ENCODE measurements at regions not wholly inside any gene's neighbourhood (a gene's known extent, or its start where the extent isn't known, plus 50 kb on each side); places are given as distances from the start of the nearest gene placed in this dataset.
"Not testable (repeated sequence)": the region's sequence is repeated elsewhere in the genome, so short reads cannot be mapped to it uniquely, and the experiment has no call there.

GRCh38 chr19:28319918-28320317 lies 893.0 kb downstream of the UQCRFS1 start:
- 0 to 100% (median 67%) methylated on average over 1 of the region's 1 CpG; no CpG with 5 or more reads in 3 of the 10 experiments for WGBS, 10 experiments
- ATAC-seq (replicated peaks in 6 of 8) = no peak
- in situ Hi-C loops (cut with MboI; ENCODE audit: low pct_unique_long_range_greater_than_20kb in 2 of 9, low sequenced_read_pairs in 9 of 9, unreplicated experiment in 9 of 9) = loop anchor here in 6 of 9 experiments (5.0 to 25.0 kb wide), 4 partner anchors 65 to 345 kb away; no protein-coding TSS in a partner anchor
- peaks cover 1 to 8% of the 10 kb centered on the region in 2 donors for H3K4me1 ChIP-seq (replicated peaks in 1 of 2)
- no peak overlapping the region for H3K27ac ChIP-seq
- no peak overlapping the region for H3K4me3 ChIP-seq

- ATAC-seq (replicated peaks in 6 of 8) = peak in 2 of 8 experiments; percentile 26 to 70
- Histone ChIP-seq H3K4me3 (no peak overlapping the region), H3K4me1 (replicated peaks in 1 of 2) (peaks cover 8 to 15% of the 10 kb centered on the region in 2 donors), H3K27ac (no peak overlapping the region)
- in situ Hi-C loops (cut with MboI; ENCODE audit: low pct_unique_long_range_greater_than_20kb in 2 of 9, low sequenced_read_pairs in 9 of 9, unreplicated experiment in 9 of 9) = loop anchor here in 4 of 9 experiments (10.0 to 25.0 kb wide), 3 partner anchors 64 to 344 kb away; no protein-coding TSS in a partner anchor
- WGBS, 10 experiments = 31 to 100% (median 52%) methylated on average over 1 to 2 of the region's 2 CpGs; no CpG with 5 or more reads in 4 of the 10 experiments
Observed at GRCh38 chr19:28319227-28319626, 893.7 kb downstream of the UQCRFS1 start.

- Histone ChIP-seq H3K27ac (no peak overlapping the region), H3K4me3 (no peak overlapping the region), H3K4me1 (replicated peaks in 1 of 2) (peaks cover 14 to 21% of the 10 kb centered on the region in 2 donors)
- in situ Hi-C loops (cut with MboI; ENCODE audit: low pct_unique_long_range_greater_than_20kb in 2 of 9, low sequenced_read_pairs in 9 of 9, unreplicated experiment in 9 of 9) = loop anchor here in 4 of 9 experiments (10.0 to 25.0 kb wide), 3 partner anchors 64 to 344 kb away; no protein-coding TSS in a partner anchor
- no peak for ATAC-seq (replicated peaks in 6 of 8)
- WGBS, 10 experiments = 0 to 100% (median 83%) methylated on average over 1 to 7 of the region's 9 CpGs; no CpG with 5 or more reads in 1 of the 10 experiments
Observed at GRCh38 chr19:28318469-28319179, 894.3 kb downstream of the UQCRFS1 start.

- H3K4me1 ChIP-seq (replicated peaks in 1 of 2) = peaks cover 18 to 22% of the 10 kb centered on the region in 2 donors
- no peak overlapping the region for H3K27ac ChIP-seq
- WGBS, 10 experiments = 20 to 100% (median 88%) methylated on average over 1 to 6 of the region's 7 CpGs; no CpG with 5 or more reads in 2 of the 10 experiments
- ATAC-seq (replicated peaks in 6 of 8) = no peak
- in situ Hi-C loops (cut with MboI; ENCODE audit: low pct_unique_long_range_greater_than_20kb in 2 of 9, low sequenced_read_pairs in 9 of 9, unreplicated experiment in 9 of 9) = loop anchor here in 4 of 9 experiments (10.0 to 25.0 kb wide), 3 partner anchors 62 to 342 kb away; no protein-coding TSS in a partner anchor
- no peak overlapping the region for H3K4me3 ChIP-seq
Observed at GRCh38 chr19:28316464-28316863, 896.5 kb downstream of the UQCRFS1 start.

GRCh38 chr19:28314756-28315155 lies 898.2 kb downstream of the UQCRFS1 start:
- in situ Hi-C loops (cut with MboI; ENCODE audit: low pct_unique_long_range_greater_than_20kb in 2 of 9, low sequenced_read_pairs in 9 of 9, unreplicated experiment in 9 of 9) = loop anchor here in 4 of 9 experiments (10.0 to 25.0 kb wide), 3 partner anchors 60 to 340 kb away; no protein-coding TSS in a partner anchor
- WGBS, 10 experiments = 65 to 100% methylated on average over 3 of the region's 3 CpGs; no CpG with 5 or more reads in 8 of the 10 experiments

GRCh38 chr19:28314287-28314686 lies 898.7 kb downstream of the UQCRFS1 start:
- WGBS, 10 experiments = 20 to 100% (median 80%) methylated on average over 1 to 3 of the region's 4 CpGs; no CpG with 5 or more reads in 6 of the 10 experiments
- Histone ChIP-seq H3K4me1 (replicated peaks in 1 of 2) (peaks cover 18 to 22% of the 10 kb centered on the region in 2 donors), H3K4me3 (no peak overlapping the region), H3K27ac (peak overlapping the region in 1 of 2 donors; percentile 64)
- in situ Hi-C loops (cut with MboI; ENCODE audit: low pct_unique_long_range_greater_than_20kb in 2 of 9, low sequenced_read_pairs in 9 of 9, unreplicated experiment in 9 of 9) = loop anchor here in 4 of 9 experiments (10.0 to 25.0 kb wide), 3 partner anchors 59 to 339 kb away; no protein-coding TSS in a partner anchor
- peak in 5 of 8 experiments; percentile 30 to 53 (median 43) for ATAC-seq (replicated peaks in 6 of 8)

More at GRCh38 chr19:28314756-28315155, 898.2 kb downstream of the UQCRFS1 start:
- ATAC-seq (replicated peaks in 6 of 8) = no peak
- Histone ChIP-seq H3K4me1 (replicated peaks in 1 of 2) (peaks cover 18 to 22% of the 10 kb centered on the region in 2 donors), H3K27ac (no peak overlapping the region), H3K4me3 (no peak overlapping the region)

GRCh38 chr19:28313633-28314032 lies 899.3 kb downstream of the UQCRFS1 start:
- no peak overlapping the region for H3K4me3 ChIP-seq
- WGBS, 10 experiments = 0 to 22% (median 10%) methylated on average over 1 to 10 of the region's 10 CpGs; no CpG with 5 or more reads in 1 of the 10 experiments
- in situ Hi-C loops (cut with MboI; ENCODE audit: low pct_unique_long_range_greater_than_20kb in 2 of 9, low sequenced_read_pairs in 9 of 9, unreplicated experiment in 9 of 9) = loop anchor here in 4 of 9 experiments (10.0 to 25.0 kb wide), 3 partner anchors 59 to 339 kb away; no protein-coding TSS in a partner anchor
- H3K4me1 ChIP-seq (replicated peaks in 1 of 2) = peaks cover 18 to 22% of the 10 kb centered on the region in 2 donors
- peak overlapping the region in 1 of 2 donors; percentile 64 for H3K27ac ChIP-seq
- peak; percentile 69 to 99 (median 96) for ATAC-seq (replicated peaks in 6 of 8)

GRCh38 chr19:28312269-28312668 lies 900.7 kb downstream of the UQCRFS1 start:
- in situ Hi-C loops (cut with MboI; ENCODE audit: low pct_unique_long_range_greater_than_20kb in 2 of 9, low sequenced_read_pairs in 9 of 9, unreplicated experiment in 9 of 9) = loop anchor here in 4 of 9 experiments (10.0 to 25.0 kb wide), 3 partner anchors 57 to 337 kb away; no protein-coding TSS in a partner anchor
- no peak overlapping the region for H3K4me3 ChIP-seq
- H3K27ac ChIP-seq = no peak overlapping the region
- ATAC-seq (replicated peaks in 6 of 8) = no peak
- peaks cover 18 to 22% of the 10 kb centered on the region in 2 donors for H3K4me1 ChIP-seq (replicated peaks in 1 of 2)
- 71 to 100% (median 91%) methylated on average over 1 to 8 of the region's 8 CpGs for WGBS, 10 experiments

- not testable (repeated sequence) for ATAC-seq (replicated peaks in 6 of 8); H3K4me3 ChIP-seq; H3K27ac ChIP-seq
- WGBS, 10 experiments = 22 to 100% (median 92%) methylated on average over 1 of the region's 2 CpGs; no CpG with 5 or more reads in 4 of the 10 experiments
- H3K4me1 ChIP-seq (replicated peaks in 1 of 2) = peaks cover 18 to 22% of the 10 kb centered on the region in 2 donors
- in situ Hi-C loops (cut with MboI; ENCODE audit: low pct_unique_long_range_greater_than_20kb in 2 of 9, low sequenced_read_pairs in 9 of 9, unreplicated experiment in 9 of 9) = loop anchor here in 4 of 9 experiments (10.0 to 25.0 kb wide), 3 partner anchors 56 to 336 kb away; no protein-coding TSS in a partner anchor
Observed at GRCh38 chr19:28310829-28311228, 902.1 kb downstream of the UQCRFS1 start.

- in situ Hi-C loops (cut with MboI; ENCODE audit: low pct_unique_long_range_greater_than_20kb in 2 of 9, low sequenced_read_pairs in 9 of 9, unreplicated experiment in 9 of 9) = loop anchor here in 2 of 9 experiments (25.0 kb wide), 1 partner anchor 322 kb away; no protein-coding TSS in a partner anchor
- H3K4me3 ChIP-seq = no peak overlapping the region
Observed at GRCh38 chr19:28309070-28309469, 903.9 kb downstream of the UQCRFS1 start.

GRCh38 chr19:28307963-28308362 lies 905.0 kb downstream of the UQCRFS1 start:
- in situ Hi-C loops (cut with MboI; ENCODE audit: low pct_unique_long_range_greater_than_20kb in 2 of 9, low sequenced_read_pairs in 9 of 9, unreplicated experiment in 9 of 9) = loop anchor here in 2 of 9 experiments (25.0 kb wide), 1 partner anchor 321 kb away; no protein-coding TSS in a partner anchor
- H3K4me1 ChIP-seq (replicated peaks in 1 of 2) = peaks cover 0 to 3% of the 10 kb centered on the region in 2 donors
- H3K4me3 ChIP-seq = no peak overlapping the region
- H3K27ac ChIP-seq = no peak overlapping the region
- 40 to 83% (median 80%) methylated on average over 1 of the region's 1 CpG; no CpG with 5 or more reads in 7 of the 10 experiments for WGBS, 10 experiments
- ATAC-seq (replicated peaks in 6 of 8) = no peak

More at GRCh38 chr19:28309070-28309469, 903.9 kb downstream of the UQCRFS1 start:
- no peak overlapping the region for H3K27ac ChIP-seq
- no peak for ATAC-seq (replicated peaks in 6 of 8)
- peaks cover 8 to 12% of the 10 kb centered on the region in 2 donors for H3K4me1 ChIP-seq (replicated peaks in 1 of 2)
- WGBS, 10 experiments = 40 to 100% (median 71%) methylated on average over 1 to 4 of the region's 5 CpGs; no CpG with 5 or more reads in 4 of the 10 experiments

GRCh38 chr19:28307487-28307886 lies 905.5 kb downstream of the UQCRFS1 start:
- 0 to 71% (median 50%) methylated on average over 1 of the region's 2 CpGs; no CpG with 5 or more reads in 7 of the 10 experiments for WGBS, 10 experiments
- in situ Hi-C loops (cut with MboI; ENCODE audit: low pct_unique_long_range_greater_than_20kb in 2 of 9, low sequenced_read_pairs in 9 of 9, unreplicated experiment in 9 of 9) = loop anchor here in 2 of 9 experiments (25.0 kb wide), 1 partner anchor 320 kb away; no protein-coding TSS in a partner anchor
- no peak overlapping the region for H3K4me3 ChIP-seq
- H3K27ac ChIP-seq = no peak overlapping the region
- ATAC-seq (replicated peaks in 6 of 8) = peak in 7 of 8 experiments; percentile 50 to 76 (median 75)
- H3K4me1 ChIP-seq (replicated peaks in 1 of 2) = peaks cover 0 to 2% of the 10 kb centered on the region in 2 donors

All from motor neuron (in vitro differentiated cells).